ENCODE measurements at regions not wholly inside any gene's neighbourhood (a gene's known extent, or its start where the extent isn't known, plus 50 kb on each side); places are given as distances from the start of the nearest gene placed in this dataset.
A peak's percentile ranks its signal among the peaks of the same experiment; 100 is the strongest.

DNA sequence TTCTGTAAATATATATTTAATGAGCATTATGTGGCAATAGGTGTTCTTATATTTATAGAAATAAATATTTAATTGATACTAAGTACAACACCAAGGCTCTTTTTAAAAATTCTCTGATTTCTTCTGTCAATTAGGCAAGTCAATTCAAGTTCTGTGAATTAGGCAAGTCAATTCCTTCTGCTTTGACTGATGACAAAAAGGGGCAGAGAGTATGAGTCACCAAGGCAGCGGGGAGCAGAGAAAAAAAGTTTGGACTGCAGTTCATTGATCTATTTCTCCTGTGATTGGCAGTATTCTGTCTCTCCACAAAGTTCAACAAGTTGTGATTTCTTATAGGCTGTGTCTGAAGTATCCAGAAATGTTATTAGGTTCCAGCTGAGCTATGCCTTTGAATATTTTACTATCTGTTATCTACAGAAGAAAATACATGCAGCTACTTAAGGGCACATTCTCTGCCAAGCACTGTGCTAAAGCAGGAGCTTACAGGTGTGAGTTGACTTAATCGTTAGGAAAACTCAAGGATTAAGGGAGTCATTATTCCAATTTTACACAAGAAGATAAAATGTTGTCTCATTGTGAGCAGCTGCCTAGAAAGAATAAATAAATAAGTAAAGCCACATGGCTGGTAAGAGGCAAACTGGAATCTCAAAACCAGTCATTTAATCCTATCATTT is 206.4 kb upstream of the ALG10B start (continued):
- TF ChIP-seq ZBTB33 (IDR thresholded peaks at IDR 0.05; ENCODE audit: borderline replicate concordance, low read depth) = no peak
- no peak for TF ChIP-seq POLR2AphosphoS5 (IDR thresholded peaks at IDR 0.05; ENCODE audit: low read depth, low read length)
- TF ChIP-seq MAX (IDR thresholded peaks at IDR 0.05; ENCODE audit: low read depth) = no peak

- 7% methylated on average over 5 of the region's 5 CpGs for WGBS (ENCODE audit: low lambda C conversion rate)
- Histone ChIP-seq H3K4me3 (ENCODE audit: low read depth in 2 of 2, low read length in 1 of 2) (peak overlapping the region in 1 of 2 experiments; percentile 24; a peak in 1 of 4 replicates), H3K4me2 (peak overlapping the region; percentile 41; the same call in 1 of the 2 replicates)
These were observed 202.6 kb upstream of the ALG10B start for GRCh38 chr12:38113991-38114390.

DNA sequence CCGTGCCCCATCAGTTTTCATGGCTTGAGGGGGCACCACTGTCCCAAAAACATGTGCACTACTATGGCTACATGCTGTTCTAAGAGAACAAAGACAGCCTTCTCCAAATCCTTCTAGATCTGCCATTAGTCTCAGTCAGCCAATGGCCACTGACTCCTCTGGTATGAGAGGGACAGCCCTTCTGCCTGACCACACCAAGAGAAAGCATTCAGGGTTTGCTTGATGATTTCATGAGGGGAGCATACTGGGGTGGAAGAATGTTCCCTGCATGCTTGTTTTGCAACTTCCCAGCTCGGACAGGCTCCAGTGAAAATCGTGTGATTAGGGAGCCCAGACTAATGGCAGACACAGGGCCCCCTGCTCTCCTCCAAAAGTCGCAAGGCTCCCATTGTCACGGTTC is 199.6 kb upstream of the ALG10B start:
- TF ChIP-seq NRF1 (IDR thresholded peaks at IDR 0.05; ENCODE audit: low read depth, low read length) = no peak
- no peak for TF ChIP-seq MAX (IDR thresholded peaks at IDR 0.05; ENCODE audit: low read depth)
- TF ChIP-seq JUND (IDR thresholded peaks at IDR 0.05) = no peak
- TF ChIP-seq, protein P1, sequence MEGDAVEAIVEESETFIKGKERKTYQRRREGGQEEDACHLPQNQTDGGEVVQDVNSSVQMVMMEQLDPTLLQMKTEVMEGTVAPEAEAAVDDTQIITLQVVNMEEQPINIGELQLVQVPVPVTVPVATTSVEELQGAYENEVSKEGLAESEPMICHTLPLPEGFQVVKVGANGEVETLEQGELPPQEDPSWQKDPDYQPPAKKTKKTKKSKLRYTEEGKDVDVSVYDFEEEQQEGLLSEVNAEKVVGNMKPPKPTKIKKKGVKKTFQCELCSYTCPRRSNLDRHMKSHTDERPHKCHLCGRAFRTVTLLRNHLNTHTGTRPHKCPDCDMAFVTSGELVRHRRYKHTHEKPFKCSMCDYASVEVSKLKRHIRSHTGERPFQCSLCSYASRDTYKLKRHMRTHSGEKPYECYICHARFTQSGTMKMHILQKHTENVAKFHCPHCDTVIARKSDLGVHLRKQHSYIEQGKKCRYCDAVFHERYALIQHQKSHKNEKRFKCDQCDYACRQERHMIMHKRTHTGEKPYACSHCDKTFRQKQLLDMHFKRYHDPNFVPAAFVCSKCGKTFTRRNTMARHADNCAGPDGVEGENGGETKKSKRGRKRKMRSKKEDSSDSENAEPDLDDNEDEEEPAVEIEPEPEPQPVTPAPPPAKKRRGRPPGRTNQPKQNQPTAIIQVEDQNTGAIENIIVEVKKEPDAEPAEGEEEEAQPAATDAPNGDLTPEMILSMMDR (IDR thresholded peaks at IDR 0.05) = no peak
- Histone ChIP-seq H4K20me1 (ENCODE audit: insufficient read depth) (no peaks in the 10 kb centered on the region), H3K9me2 (no peaks in the 10 kb centered on the region), H3F3A (replicated peaks; ENCODE audit: insufficient read depth) (no peaks in the 10 kb centered on the region), H3K4me2 (no peak overlapping the region), H3K9ac (no peak overlapping the region), H3K36me3 (replicated peaks in 1 of 2; ENCODE audit: control insufficient read depth in 1 of 2, insufficient read depth in 2 of 2, low read length in 1 of 2) (no peaks in the 10 kb centered on the region), H3K4me1 (ENCODE audit: control insufficient read depth in 1 of 2, insufficient read depth in 2 of 2, low read depth in 1 of 2, low read length in 1 of 2) (no peaks in the 10 kb centered on the region), H3K27ac (ENCODE audit: low read depth in 2 of 2, low read length in 1 of 2) (no peak overlapping the region), H3K9me3 (no peaks in the 10 kb centered on the region), H3K4me3 (ENCODE audit: low read depth in 2 of 2, low read length in 1 of 2) (no peak overlapping the region), H3K79me2 (ENCODE audit: insufficient read depth) (no peaks in the 10 kb centered on the region), H2AFZ (ENCODE audit: low read depth) (no peak overlapping the region), H3K27me3 (ENCODE audit: insufficient read depth) (no peaks in the 10 kb centered on the region)
- CTCF ChIA-PET = no interaction called here
- WGBS (ENCODE audit: low lambda C conversion rate) = 20% methylated on average over 4 of the region's 5 CpGs
- no peak for DNase-seq
- POLR2A ChIA-PET = no interaction called here

More at GRCh38 chr12:38113991-38114390, 202.6 kb upstream of the ALG10B start:
- Histone ChIP-seq H3K79me2 (ENCODE audit: insufficient read depth) (no peaks in the 10 kb centered on the region), H3K9me2 (no peaks in the 10 kb centered on the region), H3K27ac (ENCODE audit: low read depth in 2 of 2, low read length in 1 of 2) (no peak overlapping the region), H2AFZ (ENCODE audit: low read depth) (peak overlapping the region; percentile 56; the same call in 1 of the 2 replicates), H4K20me1 (ENCODE audit: insufficient read depth) (no peaks in the 10 kb centered on the region), H3K36me3 (replicated peaks in 1 of 2; ENCODE audit: control insufficient read depth in 1 of 2, insufficient read depth in 2 of 2, low read length in 1 of 2) (no peaks in the 10 kb centered on the region), H3K27me3 (ENCODE audit: insufficient read depth) (no peaks in the 10 kb centered on the region), H3K9ac (no peak overlapping the region), H3F3A (replicated peaks; ENCODE audit: insufficient read depth) (no peaks in the 10 kb centered on the region), H3K9me3 (no peaks in the 10 kb centered on the region), H3K4me1 (ENCODE audit: control insufficient read depth in 1 of 2, insufficient read depth in 2 of 2, low read depth in 1 of 2, low read length in 1 of 2) (no peaks in the 10 kb centered on the region)
- no peak for DNase-seq
- ChIA-PET CTCF (no interaction called here), POLR2A (interaction anchor here (0.7 kb wide), 1 partner anchor 20 kb away, joined by 8 read pairs; no protein-coding TSS in a partner anchor)
- TF ChIP-seq RFX5 (IDR thresholded peaks at IDR 0.05; ENCODE audit: low read length) = no peak

All from SK-N-SH (cell line).